ENCODE measurements at regions not wholly inside any gene's neighbourhood (a gene's known extent, or its start where the extent isn't known, plus 50 kb on each side); places are given as distances from the start of the nearest gene placed in this dataset.
"Not testable (repeated sequence)": the region's sequence is repeated elsewhere in the genome, so short reads cannot be mapped to it uniquely, and the experiment has no call there.

DNA sequence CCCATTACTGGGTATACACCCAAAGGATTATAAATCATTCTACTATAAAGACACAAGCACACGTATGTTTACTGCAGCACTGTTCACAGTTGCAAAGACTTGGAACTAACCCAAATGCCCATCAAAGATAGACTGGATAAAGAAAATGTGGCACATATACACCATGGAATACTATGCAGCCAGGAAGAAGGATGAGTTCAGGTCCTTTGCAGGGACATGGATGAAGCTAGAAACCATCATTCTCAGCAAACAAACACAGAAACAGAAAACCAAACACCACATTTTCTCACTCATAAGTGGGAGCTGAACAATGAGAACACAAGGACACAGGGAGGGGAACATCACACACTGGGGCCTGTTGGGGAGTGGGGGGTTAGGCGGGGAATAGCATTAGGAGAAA, 90.0 kb upstream of the TRAM1L1 start:
- TF ChIP-seq, protein P1, sequence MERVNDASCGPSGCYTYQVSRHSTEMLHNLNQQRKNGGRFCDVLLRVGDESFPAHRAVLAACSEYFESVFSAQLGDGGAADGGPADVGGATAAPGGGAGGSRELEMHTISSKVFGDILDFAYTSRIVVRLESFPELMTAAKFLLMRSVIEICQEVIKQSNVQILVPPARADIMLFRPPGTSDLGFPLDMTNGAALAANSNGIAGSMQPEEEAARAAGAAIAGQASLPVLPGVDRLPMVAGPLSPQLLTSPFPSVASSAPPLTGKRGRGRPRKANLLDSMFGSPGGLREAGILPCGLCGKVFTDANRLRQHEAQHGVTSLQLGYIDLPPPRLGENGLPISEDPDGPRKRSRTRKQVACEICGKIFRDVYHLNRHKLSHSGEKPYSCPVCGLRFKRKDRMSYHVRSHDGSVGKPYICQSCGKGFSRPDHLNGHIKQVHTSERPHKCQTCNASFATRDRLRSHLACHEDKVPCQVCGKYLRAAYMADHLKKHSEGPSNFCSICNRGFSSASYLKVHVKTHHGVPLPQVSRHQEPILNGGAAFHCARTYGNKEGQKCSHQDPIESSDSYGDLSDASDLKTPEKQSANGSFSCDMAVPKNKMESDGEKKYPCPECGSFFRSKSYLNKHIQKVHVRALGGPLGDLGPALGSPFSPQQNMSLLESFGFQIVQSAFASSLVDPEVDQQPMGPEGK (CRISPR knock-in tag; IDR thresholded peaks at IDR 0.05; ENCODE audit: borderline replicate concordance), result not testable (repeated sequence)
- TF ChIP-seq ARNTL (CRISPR knock-in tag; IDR thresholded peaks at IDR 0.05; ENCODE audit: borderline replicate concordance, low read depth); CSDC2 (CRISPR knock-in tag; IDR thresholded peaks at IDR 0.05); ZFP3 (CRISPR knock-in tag; IDR thresholded peaks at IDR 0.05); BACH2 (CRISPR knock-in tag; IDR thresholded peaks at IDR 0.05; ENCODE audit: borderline replicate concordance); TOX (CRISPR knock-in tag; IDR thresholded peaks at IDR 0.05; ENCODE audit: borderline replicate concordance); ZNF70 (CRISPR knock-in tag; IDR thresholded peaks at IDR 0.05); TCF4 (CRISPR knock-in tag; IDR thresholded peaks at IDR 0.05; ENCODE audit: borderline replicate concordance); SNAI2 (CRISPR knock-in tag; IDR thresholded peaks at IDR 0.05); ZFP30 (CRISPR knock-in tag; IDR thresholded peaks at IDR 0.05); RARB (CRISPR knock-in tag; IDR thresholded peaks at IDR 0.05): not testable (repeated sequence)
- TF ChIP-seq, protein P2, sequence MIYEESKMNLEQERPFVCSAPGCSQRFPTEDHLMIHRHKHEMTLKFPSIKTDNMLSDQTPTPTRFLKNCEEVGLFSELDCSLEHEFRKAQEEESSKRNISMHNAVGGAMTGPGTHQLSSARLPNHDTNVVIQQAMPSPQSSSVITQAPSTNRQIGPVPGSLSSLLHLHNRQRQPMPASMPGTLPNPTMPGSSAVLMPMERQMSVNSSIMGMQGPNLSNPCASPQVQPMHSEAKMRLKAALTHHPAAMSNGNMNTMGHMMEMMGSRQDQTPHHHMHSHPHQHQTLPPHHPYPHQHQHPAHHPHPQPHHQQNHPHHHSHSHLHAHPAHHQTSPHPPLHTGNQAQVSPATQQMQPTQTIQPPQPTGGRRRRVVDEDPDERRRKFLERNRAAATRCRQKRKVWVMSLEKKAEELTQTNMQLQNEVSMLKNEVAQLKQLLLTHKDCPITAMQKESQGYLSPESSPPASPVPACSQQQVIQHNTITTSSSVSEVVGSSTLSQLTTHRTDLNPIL (CRISPR knock-in tag; IDR thresholded peaks at IDR 0.05; ENCODE audit: low read depth), result not testable (repeated sequence)
- TF ChIP-seq, protein P3, sequence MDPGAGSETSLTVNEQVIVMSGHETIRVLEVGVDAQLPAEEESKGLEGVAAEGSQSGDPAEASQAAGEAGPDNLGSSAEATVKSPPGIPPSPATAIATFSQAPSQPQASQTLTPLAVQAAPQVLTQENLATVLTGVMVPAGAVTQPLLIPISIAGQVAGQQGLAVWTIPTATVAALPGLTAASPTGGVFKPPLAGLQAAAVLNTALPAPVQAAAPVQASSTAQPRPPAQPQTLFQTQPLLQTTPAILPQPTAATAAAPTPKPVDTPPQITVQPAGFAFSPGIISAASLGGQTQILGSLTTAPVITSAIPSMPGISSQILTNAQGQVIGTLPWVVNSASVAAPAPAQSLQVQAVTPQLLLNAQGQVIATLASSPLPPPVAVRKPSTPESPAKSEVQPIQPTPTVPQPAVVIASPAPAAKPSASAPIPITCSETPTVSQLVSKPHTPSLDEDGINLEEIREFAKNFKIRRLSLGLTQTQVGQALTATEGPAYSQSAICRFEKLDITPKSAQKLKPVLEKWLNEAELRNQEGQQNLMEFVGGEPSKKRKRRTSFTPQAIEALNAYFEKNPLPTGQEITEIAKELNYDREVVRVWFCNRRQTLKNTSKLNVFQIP (CRISPR knock-in tag; IDR thresholded peaks at IDR 0.05; ENCODE audit: borderline replicate concordance, low read depth), result not testable (repeated sequence)
- TF ChIP-seq, protein P4, sequence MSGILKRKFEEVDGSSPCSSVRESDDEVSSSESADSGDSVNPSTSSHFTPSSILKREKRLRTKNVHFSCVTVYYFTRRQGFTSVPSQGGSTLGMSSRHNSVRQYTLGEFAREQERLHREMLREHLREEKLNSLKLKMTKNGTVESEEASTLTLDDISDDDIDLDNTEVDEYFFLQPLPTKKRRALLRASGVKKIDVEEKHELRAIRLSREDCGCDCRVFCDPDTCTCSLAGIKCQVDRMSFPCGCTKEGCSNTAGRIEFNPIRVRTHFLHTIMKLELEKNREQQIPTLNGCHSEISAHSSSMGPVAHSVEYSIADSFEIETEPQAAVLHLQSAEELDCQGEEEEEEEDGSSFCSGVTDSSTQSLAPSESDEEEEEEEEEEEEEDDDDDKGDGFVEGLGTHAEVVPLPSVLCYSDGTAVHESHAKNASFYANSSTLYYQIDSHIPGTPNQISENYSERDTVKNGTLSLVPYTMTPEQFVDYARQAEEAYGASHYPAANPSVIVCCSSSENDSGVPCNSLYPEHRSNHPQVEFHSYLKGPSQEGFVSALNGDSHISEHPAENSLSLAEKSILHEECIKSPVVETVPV (CRISPR knock-in tag; IDR thresholded peaks at IDR 0.05), result not testable (repeated sequence)
